ENCODE measurements at regions not wholly inside any gene's neighbourhood (a gene's known extent, or its start where the extent isn't known, plus 50 kb on each side); places are given as distances from the start of the nearest gene placed in this dataset.

DNA sequence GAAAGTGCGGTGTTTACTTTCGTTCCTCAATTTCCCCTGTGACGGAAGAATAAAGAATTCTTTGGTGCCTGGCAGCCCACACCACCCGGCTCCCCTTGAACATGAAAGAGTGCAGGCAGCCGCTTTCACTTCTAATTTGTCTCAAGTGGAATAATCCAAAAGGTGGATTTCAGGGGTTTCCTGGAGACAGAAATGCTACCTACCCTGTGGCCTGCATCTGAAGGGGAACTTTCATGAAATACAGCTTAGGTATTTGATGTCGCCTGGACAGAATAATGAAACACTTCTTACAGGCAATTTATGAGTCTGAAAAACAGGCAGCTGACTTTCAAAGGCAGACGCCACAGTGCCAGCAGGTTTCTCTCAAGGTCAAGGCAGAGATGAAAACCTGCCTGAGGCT is 169.5 kb upstream of the USP24 start:
- TF ChIP-seq, protein P1, sequence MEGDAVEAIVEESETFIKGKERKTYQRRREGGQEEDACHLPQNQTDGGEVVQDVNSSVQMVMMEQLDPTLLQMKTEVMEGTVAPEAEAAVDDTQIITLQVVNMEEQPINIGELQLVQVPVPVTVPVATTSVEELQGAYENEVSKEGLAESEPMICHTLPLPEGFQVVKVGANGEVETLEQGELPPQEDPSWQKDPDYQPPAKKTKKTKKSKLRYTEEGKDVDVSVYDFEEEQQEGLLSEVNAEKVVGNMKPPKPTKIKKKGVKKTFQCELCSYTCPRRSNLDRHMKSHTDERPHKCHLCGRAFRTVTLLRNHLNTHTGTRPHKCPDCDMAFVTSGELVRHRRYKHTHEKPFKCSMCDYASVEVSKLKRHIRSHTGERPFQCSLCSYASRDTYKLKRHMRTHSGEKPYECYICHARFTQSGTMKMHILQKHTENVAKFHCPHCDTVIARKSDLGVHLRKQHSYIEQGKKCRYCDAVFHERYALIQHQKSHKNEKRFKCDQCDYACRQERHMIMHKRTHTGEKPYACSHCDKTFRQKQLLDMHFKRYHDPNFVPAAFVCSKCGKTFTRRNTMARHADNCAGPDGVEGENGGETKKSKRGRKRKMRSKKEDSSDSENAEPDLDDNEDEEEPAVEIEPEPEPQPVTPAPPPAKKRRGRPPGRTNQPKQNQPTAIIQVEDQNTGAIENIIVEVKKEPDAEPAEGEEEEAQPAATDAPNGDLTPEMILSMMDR (IDR thresholded peaks at IDR 0.05), result no peak
- TF ChIP-seq BHLHE40 (IDR thresholded peaks at IDR 0.05; ENCODE audit: low read depth, low read length), result no peak
- no peak for TF ChIP-seq RCOR1 (IDR thresholded peaks at IDR 0.05; ENCODE audit: low read depth, low read length)
- no peak for TF ChIP-seq POLR2A (IDR thresholded peaks at IDR 0.05; ENCODE audit: low read length)
- TF ChIP-seq EP300 (IDR thresholded peaks at IDR 0.05), result no peak
- TF ChIP-seq, protein P2, sequence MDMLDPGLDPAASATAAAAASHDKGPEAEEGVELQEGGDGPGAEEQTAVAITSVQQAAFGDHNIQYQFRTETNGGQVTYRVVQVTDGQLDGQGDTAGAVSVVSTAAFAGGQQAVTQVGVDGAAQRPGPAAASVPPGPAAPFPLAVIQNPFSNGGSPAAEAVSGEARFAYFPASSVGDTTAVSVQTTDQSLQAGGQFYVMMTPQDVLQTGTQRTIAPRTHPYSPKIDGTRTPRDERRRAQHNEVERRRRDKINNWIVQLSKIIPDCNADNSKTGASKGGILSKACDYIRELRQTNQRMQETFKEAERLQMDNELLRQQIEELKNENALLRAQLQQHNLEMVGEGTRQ (IDR thresholded peaks at IDR 0.05), result no peak
- no peak for TF ChIP-seq RFX5 (IDR thresholded peaks at IDR 0.05)
- no peak for TF ChIP-seq NFE2L2 (conservative IDR thresholded peaks at IDR 0.05; ENCODE audit: low read length)
